ENCODE measurements at regions not wholly inside any gene's neighbourhood (a gene's known extent, or its start where the extent isn't known, plus 50 kb on each side); places are given as distances from the start of the nearest gene placed in this dataset.

- TF ChIP-seq CTCF (IDR thresholded peaks at IDR 0.05 in 2 of 3, conservative IDR thresholded peaks at IDR 0.05 in 1 of 3; ENCODE audit: insufficient read depth in 2 of 3, low read depth in 1 of 3, low read length in 3 of 3) (no peak), POLR2A (conservative IDR thresholded peaks at IDR 0.05) (no peak), JUND (IDR thresholded peaks at IDR 0.05; ENCODE audit: borderline replicate concordance, low read depth, low read length) (no peak), JUND (tag; IDR thresholded peaks at IDR 0.05; ENCODE audit: borderline replicate concordance, low read depth, low read length) (no peak), SMARCA4 (IDR thresholded peaks at IDR 0.05) (no peak), RAD21 (CRISPR knock-in tag; conservative IDR thresholded peaks at IDR 0.05 in 1 of 2, IDR thresholded peaks at IDR 0.05 in 1 of 2) (no peak), KDM4B (IDR thresholded peaks at IDR 0.05; ENCODE audit: borderline replicate concordance in 2 of 2, low read depth in 1 of 2) (no peak), EZH2 (IDR thresholded peaks at IDR 0.05; ENCODE audit: borderline replicate concordance, low read depth, low read length) (no peak), FOXA3 (CRISPR knock-in tag; conservative IDR thresholded peaks at IDR 0.05 in 1 of 2, IDR thresholded peaks at IDR 0.05 in 1 of 2) (no peak), CBFB (CRISPR knock-in tag; IDR thresholded peaks at IDR 0.05) (no peak)
- TF ChIP-seq, protein P1, sequence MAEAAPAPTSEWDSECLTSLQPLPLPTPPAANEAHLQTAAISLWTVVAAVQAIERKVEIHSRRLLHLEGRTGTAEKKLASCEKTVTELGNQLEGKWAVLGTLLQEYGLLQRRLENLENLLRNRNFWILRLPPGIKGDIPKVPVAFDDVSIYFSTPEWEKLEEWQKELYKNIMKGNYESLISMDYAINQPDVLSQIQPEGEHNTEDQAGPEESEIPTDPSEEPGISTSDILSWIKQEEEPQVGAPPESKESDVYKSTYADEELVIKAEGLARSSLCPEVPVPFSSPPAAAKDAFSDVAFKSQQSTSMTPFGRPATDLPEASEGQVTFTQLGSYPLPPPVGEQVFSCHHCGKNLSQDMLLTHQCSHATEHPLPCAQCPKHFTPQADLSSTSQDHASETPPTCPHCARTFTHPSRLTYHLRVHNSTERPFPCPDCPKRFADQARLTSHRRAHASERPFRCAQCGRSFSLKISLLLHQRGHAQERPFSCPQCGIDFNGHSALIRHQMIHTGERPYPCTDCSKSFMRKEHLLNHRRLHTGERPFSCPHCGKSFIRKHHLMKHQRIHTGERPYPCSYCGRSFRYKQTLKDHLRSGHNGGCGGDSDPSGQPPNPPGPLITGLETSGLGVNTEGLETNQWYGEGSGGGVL (CRISPR knock-in tag; IDR thresholded peaks at IDR 0.05) = no peak
- TF ChIP-seq, protein P2, sequence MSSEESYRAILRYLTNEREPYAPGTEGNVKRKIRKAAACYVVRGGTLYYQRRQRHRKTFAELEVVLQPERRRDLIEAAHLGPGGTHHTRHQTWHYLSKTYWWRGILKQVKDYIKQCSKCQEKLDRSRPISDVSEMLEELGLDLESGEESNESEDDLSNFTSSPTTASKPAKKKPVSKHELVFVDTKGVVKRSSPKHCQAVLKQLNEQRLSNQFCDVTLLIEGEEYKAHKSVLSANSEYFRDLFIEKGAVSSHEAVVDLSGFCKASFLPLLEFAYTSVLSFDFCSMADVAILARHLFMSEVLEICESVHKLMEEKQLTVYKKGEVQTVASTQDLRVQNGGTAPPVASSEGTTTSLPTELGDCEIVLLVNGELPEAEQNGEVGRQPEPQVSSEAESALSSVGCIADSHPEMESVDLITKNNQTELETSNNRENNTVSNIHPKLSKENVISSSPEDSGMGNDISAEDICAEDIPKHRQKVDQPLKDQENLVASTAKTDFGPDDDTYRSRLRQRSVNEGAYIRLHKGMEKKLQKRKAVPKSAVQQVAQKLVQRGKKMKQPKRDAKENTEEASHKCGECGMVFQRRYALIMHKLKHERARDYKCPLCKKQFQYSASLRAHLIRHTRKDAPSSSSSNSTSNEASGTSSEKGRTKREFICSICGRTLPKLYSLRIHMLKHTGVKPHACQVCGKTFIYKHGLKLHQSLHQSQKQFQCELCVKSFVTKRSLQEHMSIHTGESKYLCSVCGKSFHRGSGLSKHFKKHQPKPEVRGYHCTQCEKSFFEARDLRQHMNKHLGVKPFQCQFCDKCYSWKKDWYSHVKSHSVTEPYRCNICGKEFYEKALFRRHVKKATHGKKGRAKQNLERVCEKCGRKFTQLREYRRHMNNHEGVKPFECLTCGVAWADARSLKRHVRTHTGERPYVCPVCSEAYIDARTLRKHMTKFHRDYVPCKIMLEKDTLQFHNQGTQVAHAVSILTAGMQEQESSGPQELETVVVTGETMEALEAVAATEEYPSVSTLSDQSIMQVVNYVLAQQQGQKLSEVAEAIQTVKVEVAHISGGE (CRISPR knock-in tag; IDR thresholded peaks at IDR 0.05) = no peak
- TF ChIP-seq, protein P3, sequence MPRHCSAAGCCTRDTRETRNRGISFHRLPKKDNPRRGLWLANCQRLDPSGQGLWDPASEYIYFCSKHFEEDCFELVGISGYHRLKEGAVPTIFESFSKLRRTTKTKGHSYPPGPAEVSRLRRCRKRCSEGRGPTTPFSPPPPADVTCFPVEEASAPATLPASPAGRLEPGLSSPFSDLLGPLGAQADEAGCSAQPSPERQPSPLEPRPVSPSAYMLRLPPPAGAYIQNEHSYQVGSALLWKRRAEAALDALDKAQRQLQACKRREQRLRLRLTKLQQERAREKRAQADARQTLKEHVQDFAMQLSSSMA (CRISPR knock-in tag; IDR thresholded peaks at IDR 0.05) = no peak
Measured at GRCh38 chr4:23062188-23062587, 369.5 kb downstream of the GBA3 start.

All from K562 (cell line).